ENCODE measurements at regions not wholly inside any gene's neighbourhood (a gene's known extent, or its start where the extent isn't known, plus 50 kb on each side); places are given as distances from the start of the nearest gene placed in this dataset.
A peak's percentile ranks its signal among the peaks of the same experiment; 100 is the strongest.
"Not testable (repeated sequence)": the region's sequence is repeated elsewhere in the genome, so short reads cannot be mapped to it uniquely, and the experiment has no call there.

DNA sequence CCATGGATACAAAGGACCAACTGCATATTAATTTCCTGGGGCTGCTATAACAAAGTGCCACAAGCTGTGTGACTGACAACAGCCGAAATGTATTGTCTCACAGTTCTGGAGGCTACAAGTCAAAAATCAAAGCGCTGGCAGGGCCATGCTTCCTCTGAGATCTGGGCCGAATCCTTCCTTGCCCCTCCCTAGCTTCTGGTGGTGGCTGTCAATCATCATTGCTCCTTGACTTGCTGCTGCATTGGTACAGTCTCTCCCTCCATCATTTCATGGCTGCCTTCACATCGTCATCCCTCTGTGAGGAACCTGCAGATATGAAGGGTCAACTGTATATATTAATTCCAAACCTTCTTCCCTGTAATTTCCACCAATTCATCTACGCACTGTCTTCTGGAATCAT lies 118.3 kb downstream of the EXOC5 start:
- no peak for DNase-seq

DNA sequence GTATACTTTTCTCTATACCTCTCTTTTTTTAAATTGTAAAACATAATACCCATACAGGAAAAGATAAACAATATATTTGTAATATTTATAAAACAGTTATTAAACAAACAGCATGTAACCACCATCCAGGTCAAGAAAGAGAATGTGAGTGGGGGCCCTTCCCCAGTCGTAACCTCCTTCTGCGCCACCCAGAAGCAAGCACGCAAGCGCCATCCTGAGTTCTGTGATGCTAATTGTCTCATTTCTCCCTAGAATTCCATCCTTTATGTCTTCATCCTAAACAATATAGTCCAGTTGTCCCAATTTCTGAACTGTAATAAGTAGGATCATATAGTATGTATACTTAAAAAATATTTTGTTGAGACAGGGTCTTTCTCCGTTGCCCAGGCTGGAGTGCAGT lies 129.5 kb downstream of the EXOC5 start:
- DNase-seq = no peak

- no peak for DNase-seq
These were observed 131.9 kb downstream of the EXOC5 start for GRCh38 chr14:57136669-57137328.

- not testable (repeated sequence) for DNase-seq
These were observed 140.9 kb downstream of the EXOC5 start for GRCh38 chr14:57127809-57128208.

- DNase-seq = peak; percentile 61 to 72
These were observed 146.6 kb downstream of the EXOC5 start for GRCh38 chr14:57122129-57122528.

- not testable (repeated sequence) for DNase-seq
These were observed 156.5 kb downstream of the EXOC5 start for GRCh38 chr14:57112072-57112807.

DNA sequence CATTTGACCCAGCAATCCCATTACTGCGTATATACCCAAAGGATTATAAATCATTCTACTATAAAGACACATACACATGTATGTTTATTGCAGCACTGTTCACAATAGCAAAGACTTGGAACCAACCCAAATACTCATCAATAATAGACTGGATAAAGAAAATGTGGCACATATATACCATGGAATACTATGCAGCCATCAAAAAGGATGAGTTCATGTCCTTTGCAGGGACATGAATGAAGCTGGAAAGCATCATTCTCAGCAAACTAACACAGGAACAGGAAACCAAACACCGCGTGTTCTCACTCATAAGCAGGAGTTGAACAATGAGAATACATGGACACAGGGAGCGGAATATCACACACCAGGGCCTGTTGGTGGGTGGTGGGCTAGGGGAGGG lies 158.3 kb downstream of the EXOC5 start:
- DNase-seq = not testable (repeated sequence)

- DNase-seq = no peak
These were observed 177.6 kb downstream of the EXOC5 start for GRCh38 chr14:57091030-57091608.

GRCh38 chr14:57089901-57090300 lies 178.8 kb downstream of the EXOC5 start:
- peak; percentile 89 to 92 for DNase-seq

DNA sequence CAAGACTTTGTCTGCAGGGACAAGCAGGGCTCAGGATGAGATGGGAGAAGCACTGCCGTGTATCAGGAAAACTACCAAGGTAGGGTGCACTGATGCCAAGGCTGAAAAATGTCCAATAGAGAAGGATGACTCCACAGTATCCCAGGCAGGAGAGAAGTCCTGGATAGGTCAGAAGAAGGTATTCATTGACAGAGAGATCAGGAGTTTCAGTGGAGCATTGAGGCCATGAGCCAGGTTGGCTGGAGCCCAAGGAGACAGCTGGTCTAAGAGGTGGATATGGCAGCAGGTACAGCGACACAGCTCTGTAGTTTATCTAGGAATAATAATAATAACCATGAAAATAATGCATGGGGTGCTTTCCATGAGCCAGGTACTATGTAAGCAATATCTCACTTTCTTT lies 180.9 kb downstream of the EXOC5 start:
- DNase-seq = no peak

- DNase-seq = no peak
These were observed 182.2 kb downstream of the EXOC5 start for GRCh38 chr14:57086271-57087162.

DNA sequence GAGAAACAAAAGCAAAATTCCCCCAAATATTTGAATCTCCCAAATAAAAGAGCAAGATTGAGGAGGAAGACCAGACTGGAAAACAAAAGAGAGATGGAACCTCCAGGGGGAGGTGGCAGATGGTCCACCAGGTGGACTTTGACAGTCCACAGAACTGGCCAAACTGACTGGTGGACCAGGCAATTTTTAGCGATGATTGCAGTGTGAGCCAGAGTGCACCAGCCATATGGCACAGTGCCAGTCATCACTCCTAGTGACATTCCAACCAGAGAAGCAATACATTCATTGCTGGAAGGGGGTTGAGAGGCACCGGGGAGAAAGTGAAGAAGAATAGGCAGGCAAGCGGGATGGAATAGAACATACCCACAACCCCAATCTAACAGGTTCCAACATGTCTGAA lies 182.9 kb downstream of the EXOC5 start:
- DNase-seq = no peak

GRCh38 chr14:57085043-57085442 lies 183.7 kb downstream of the EXOC5 start:
- no peak for DNase-seq

- no peak for DNase-seq
These were observed 188.0 kb downstream of the EXOC5 start for GRCh38 chr14:57080691-57081090.

- no peak for DNase-seq
These were observed 190.7 kb downstream of the EXOC5 start for GRCh38 chr14:57078054-57078453.

GRCh38 chr14:57073986-57074385 lies 194.7 kb downstream of the EXOC5 start:
- no peak for DNase-seq

GRCh38 chr14:57071639-57072038 lies 197.1 kb downstream of the EXOC5 start:
- DNase-seq = no peak

DNA sequence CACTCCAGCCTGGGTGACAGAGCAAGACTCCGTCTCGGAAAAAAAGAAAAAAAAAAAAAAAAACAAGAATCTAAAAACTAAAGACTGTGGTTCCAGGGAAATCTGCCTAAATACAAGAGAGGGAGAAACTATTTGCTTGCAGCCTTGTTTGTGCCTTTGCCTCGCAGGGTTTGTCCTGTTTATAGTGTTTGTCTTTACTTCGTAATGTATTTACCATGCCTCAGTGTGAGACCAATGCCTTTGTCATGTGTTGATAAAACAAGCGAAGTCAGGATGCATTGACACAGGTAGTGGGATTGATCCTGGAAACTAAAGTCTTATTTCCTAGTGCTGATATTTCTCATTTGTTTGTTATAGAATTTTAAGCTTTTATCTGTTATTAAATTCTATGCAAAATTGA lies 199.0 kb downstream of the EXOC5 start:
- DNase-seq = no peak

DNA sequence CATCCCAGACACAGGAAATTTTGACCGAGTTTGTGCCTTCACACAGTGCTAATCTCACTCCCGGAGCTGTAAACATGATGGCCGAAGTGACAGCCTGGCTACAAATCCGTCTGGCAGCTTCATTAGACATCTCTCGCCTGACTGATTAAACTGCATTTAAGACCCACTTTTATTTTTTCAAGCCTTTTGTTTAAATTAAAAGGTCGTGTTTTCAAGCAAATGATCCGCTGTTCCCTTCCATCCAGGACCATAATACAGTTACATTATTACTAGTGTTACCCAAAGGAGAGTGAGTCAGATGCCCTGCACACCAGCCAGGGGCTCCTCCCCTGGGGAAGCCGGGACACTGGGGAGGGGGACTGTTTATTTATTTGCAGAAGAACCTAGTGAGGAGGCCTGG lies 200.2 kb downstream of the EXOC5 start:
- no peak for DNase-seq

- peak in 1 of 2 experiments; percentile 10 for DNase-seq
These were observed 201.7 kb downstream of the EXOC5 start for GRCh38 chr14:57066887-57067513.

DNA sequence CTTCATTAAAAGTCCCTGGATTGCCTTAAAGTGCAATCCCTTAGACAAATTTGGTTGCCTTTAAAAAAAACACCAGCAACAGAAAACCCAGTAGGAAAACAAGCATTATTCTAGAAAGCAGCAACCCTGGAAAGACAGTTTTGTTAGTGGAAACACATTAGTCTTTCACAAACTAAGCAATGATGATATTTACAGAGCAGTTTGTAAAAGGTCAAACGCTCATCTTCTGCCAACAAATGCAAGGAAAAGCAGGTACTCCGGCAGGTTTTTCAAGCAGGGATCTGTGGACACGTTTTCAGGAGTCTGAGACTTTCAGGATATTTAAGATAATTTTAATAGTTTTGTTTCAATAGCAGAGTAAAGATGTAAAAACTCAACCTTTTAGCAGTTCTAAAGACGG lies 202.2 kb downstream of the EXOC5 start:
- DNase-seq = no peak

- no peak for DNase-seq
These were observed 207.5 kb downstream of the EXOC5 start for GRCh38 chr14:57061009-57061711.

All from NCI-H1930 (cell line).